OCI-LY3 (cell line): ENCODE measurements at regions not wholly inside any gene's neighbourhood (a gene's known extent, or its start where the extent isn't known, plus 50 kb on each side); places are given as distances from the start of the nearest gene placed in this dataset.

ENCODE experiments used
- CTCF ChIP-seq: fragments of 200-600, 300-600 bp; sonication (generic); IDR thresholded peaks from 2 replicates; pipeline ENCODE4 v1.5.1; 2014; ENCODE audit warnings: antibody characterized with exemption, low read length, low read depth
- EZH2phosphoT487 ChIP-seq: fragments of 200-600 bp; shearing (Covaris generic); IDR thresholded peaks from 2 replicates; pipeline ENCODE4 v1.6.1; 2018; ENCODE audit warnings: antibody characterized with exemption, mixed run types, low read depth

- no peak for TF ChIP-seq CTCF
- TF ChIP-seq EZH2phosphoT487 = no peak
These were observed 162.1 kb upstream of the GALNTL6 start for GRCh38 chr4:171651071-171651470.
